Neural cell (in vitro differentiated cells): ENCODE measurements at regions not wholly inside any gene's neighbourhood (a gene's known extent, or its start where the extent isn't known, plus 50 kb on each side); places are given as distances from the start of the nearest gene placed in this dataset.

Experiments used
- H2AFZ ChIP-seq: fragments of 200-600, 300-800 bp; sonication (generic), shearing (Covaris generic); 2 replicates; pipeline ENCODE4 v1.6.0; 2014; ENCODE audit warnings: low read depth, mild to moderate bottlenecking, antibody characterized with exemption, low read length, moderate library complexity
- H3F3A ChIP-seq: fragments of 200-600 bp; shearing (Covaris generic); 2 replicates; pipeline ENCODE4 v1.6.1; 2016; ENCODE audit warnings: mild to moderate bottlenecking, moderate library complexity, mixed read lengths, antibody characterized with exemption, low read length; ENCODE audit not compliant: insufficient read depth, poor library complexity, severe bottlenecking
- H3K27ac ChIP-seq: fragments of 200-600, 300-800 bp; sonication (generic), shearing (Covaris generic); 2 replicates; pipeline ENCODE4 v1.5.1; 2014; ENCODE audit warnings: mild to moderate bottlenecking, low read length, moderate library complexity
- H3K27me3 ChIP-seq: fragments of 300-800, 200-600 bp; sonication (generic), shearing (Covaris generic); 2 replicates; pipeline ENCODE4 v1.6.0; 2014; ENCODE audit warnings: mild to moderate bottlenecking, low read depth, low read length, moderate library complexity; ENCODE audit not compliant: insufficient read depth
- H3K36me3 ChIP-seq: fragments of 300-800, 200-600 bp; sonication (generic), shearing (Covaris generic); 2 replicates; pipeline ENCODE4 v1.5.1; 2014; ENCODE audit warnings: mild to moderate bottlenecking, antibody characterized with exemption, low read length, moderate library complexity; ENCODE audit not compliant: insufficient read depth
- H3K4me2 ChIP-seq: fragments of 300-800, 200-600 bp; sonication (generic), shearing (Covaris generic); 2 replicates; pipeline ENCODE4 v1.6.0; 2014; ENCODE audit warnings: mild to moderate bottlenecking, low read length
- H3K4me3 ChIP-seq: fragments of 300-800, 200-600 bp; sonication (generic), shearing (Covaris generic); 2 replicates; pipeline ENCODE4 v1.5.1; 2014; ENCODE audit warnings: mild to moderate bottlenecking, low read length, moderate library complexity
- H3K79me2 ChIP-seq: fragments of 200-600 bp; shearing (Covaris generic); replicated peaks from 2 replicates; pipeline ENCODE4 v1.6.0; 2014; ENCODE audit warnings: mild to moderate bottlenecking, low read length, moderate library complexity; ENCODE audit not compliant: insufficient read depth
- H3K9ac ChIP-seq: fragments of 300-800, 200-600 bp; sonication (generic), shearing (Covaris generic); 2 replicates; pipeline ENCODE4 v1.6.1; 2016; ENCODE audit warnings: mild to moderate bottlenecking, low read length, mixed read lengths
- H3K9me2 ChIP-seq: fragments of 200-600 bp; shearing (Covaris generic); 2 replicates; pipeline ENCODE4 v1.6.1; 2016; ENCODE audit warnings: mild to moderate bottlenecking, low read length, mixed read lengths; ENCODE audit not compliant: insufficient read depth
- H3K9me3 ChIP-seq: fragments of 200-600, 300-800 bp; sonication (generic), shearing (Covaris generic); 2 replicates; pipeline ENCODE4 v1.6.1; 2016; ENCODE audit warnings: mild to moderate bottlenecking, mixed run types, low read length, moderate library complexity, mixed read lengths
- H4K20me1 ChIP-seq: fragments of 200-600 bp; shearing (Covaris generic); 2 replicates; pipeline ENCODE4 v1.6.1; 2016; ENCODE audit warnings: mild to moderate bottlenecking, mixed run types; ENCODE audit not compliant: insufficient read depth
- EP300 ChIP-seq: fragments of 450-650 bp; conservative IDR thresholded peaks from 2 replicates; pipeline ENCODE4 v1.6.1; 2014; ENCODE audit warnings: antibody characterized with exemption, mild to moderate bottlenecking, moderate library complexity; ENCODE audit not compliant: poor library complexity, severe bottlenecking
- MXI1 ChIP-seq: fragments of 450-650 bp; conservative IDR thresholded peaks from 2 replicates; pipeline ENCODE4 v1.6.1; 2014; ENCODE audit warnings: antibody characterized with exemption, mild to moderate bottlenecking; ENCODE audit not compliant: poor library complexity, severe bottlenecking
- POLR2AphosphoS5 ChIP-seq: IDR thresholded peaks from 2 replicates; pipeline ENCODE4 v1.6.1; 2012
- RAD21 ChIP-seq: fragments of 450-650 bp; conservative IDR thresholded peaks from 2 replicates; pipeline ENCODE4 v1.6.1; 2014; ENCODE audit warnings: antibody characterized with exemption, mild to moderate bottlenecking, moderate library complexity
- REST ChIP-seq: IDR thresholded peaks from 2 replicates; pipeline ENCODE4 v1.6.1; 2012; ENCODE audit warnings: borderline replicate concordance
- SMC3 ChIP-seq: fragments of 450-650 bp; conservative IDR thresholded peaks from 2 replicates; pipeline ENCODE4 v1.6.1; 2014; ENCODE audit warnings: antibody characterized with exemption, mild to moderate bottlenecking, moderate library complexity; ENCODE audit not compliant: poor library complexity
- TF ChIP-seq, protein P1 (sequence below): fragments of 450-650 bp; IDR thresholded peaks from 2 replicates; pipeline ENCODE4 v1.5.1; 2014; ENCODE audit warnings: antibody characterized with exemption, mild to moderate bottlenecking, moderate library complexity; ENCODE audit not compliant: poor library complexity, severe bottlenecking

DNA sequence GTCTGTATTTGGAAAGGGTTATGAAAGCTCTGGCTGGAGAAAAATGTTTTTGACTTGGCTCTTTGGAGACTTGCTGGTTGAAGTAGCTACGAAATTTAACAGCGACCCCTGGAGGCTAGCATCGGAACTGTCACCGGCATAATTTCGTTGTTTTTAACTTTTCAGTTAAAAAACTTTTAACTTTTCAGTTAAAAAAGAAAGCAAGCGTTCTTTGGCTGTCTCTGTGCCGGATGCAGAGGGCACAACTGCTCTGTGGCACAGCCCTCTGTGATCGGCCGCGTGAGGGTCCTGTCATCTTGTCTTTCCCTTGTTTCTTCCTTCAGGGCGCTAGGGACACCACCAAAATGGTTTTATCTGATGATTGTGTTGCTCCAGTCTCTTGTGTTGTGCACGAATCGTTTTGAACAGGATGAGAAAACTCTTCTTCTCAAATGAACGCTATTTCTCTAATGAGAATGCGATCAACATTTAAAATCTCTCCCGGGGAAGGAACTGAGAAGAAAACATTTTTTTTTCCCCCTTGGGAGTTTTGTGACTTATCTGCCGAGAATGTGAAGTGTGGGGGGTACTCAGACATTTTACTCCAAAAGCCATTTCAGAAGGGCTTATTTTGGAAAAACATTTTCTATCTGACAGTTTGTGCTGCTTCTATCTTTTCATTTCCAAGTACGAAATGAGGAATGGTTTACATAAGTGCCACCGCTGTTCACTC is 57.1 kb downstream of the ADCYAP1 start:
- Histone ChIP-seq H3K27ac (no peak overlapping the region), H3K9ac (no peak overlapping the region), H3K79me2 (no peaks in the 10 kb centered on the region), H3K27me3 (no peaks in the 10 kb centered on the region), H2AFZ (no peak overlapping the region), H3K4me2 (no peak overlapping the region), H3K36me3 (no peaks in the 10 kb centered on the region), H3K4me3 (no peak overlapping the region), H4K20me1 (no peaks in the 10 kb centered on the region), H3F3A (no peaks in the 10 kb centered on the region), H3K9me2 (no peaks in the 10 kb centered on the region), H3K9me3 (no peaks in the 10 kb centered on the region)
- TF ChIP-seq, protein P1, sequence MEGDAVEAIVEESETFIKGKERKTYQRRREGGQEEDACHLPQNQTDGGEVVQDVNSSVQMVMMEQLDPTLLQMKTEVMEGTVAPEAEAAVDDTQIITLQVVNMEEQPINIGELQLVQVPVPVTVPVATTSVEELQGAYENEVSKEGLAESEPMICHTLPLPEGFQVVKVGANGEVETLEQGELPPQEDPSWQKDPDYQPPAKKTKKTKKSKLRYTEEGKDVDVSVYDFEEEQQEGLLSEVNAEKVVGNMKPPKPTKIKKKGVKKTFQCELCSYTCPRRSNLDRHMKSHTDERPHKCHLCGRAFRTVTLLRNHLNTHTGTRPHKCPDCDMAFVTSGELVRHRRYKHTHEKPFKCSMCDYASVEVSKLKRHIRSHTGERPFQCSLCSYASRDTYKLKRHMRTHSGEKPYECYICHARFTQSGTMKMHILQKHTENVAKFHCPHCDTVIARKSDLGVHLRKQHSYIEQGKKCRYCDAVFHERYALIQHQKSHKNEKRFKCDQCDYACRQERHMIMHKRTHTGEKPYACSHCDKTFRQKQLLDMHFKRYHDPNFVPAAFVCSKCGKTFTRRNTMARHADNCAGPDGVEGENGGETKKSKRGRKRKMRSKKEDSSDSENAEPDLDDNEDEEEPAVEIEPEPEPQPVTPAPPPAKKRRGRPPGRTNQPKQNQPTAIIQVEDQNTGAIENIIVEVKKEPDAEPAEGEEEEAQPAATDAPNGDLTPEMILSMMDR: peak; percentile 60
- TF ChIP-seq REST (no peak), SMC3 (peak; percentile 44), RAD21 (peak; percentile 19)

DNA sequence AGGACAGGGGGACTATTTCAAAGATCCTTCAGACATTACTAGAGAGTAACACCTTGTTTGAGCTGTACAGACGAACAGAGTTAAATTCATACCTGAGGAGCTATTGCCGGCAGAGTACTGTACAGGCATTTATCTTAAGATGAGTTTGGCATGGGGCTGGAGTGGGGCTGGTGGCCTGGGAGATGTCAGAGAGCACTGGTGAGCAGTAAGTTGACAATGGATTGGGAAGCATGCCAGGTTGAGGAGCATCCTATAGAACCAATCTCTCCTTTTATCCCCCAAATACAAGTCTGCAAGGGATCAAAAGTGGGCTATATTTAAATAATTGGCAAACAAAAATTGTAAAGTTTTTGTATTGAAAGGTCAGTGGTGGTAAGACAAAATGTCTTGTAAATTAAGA is 58.6 kb downstream of the ADCYAP1 start:
- Histone ChIP-seq H3K79me2 (no peaks in the 10 kb centered on the region), H3K27ac (no peak overlapping the region), H3K36me3 (no peaks in the 10 kb centered on the region), H3K4me2 (no peak overlapping the region), H2AFZ (no peak overlapping the region), H3K4me3 (no peak overlapping the region), H3K9ac (no peak overlapping the region), H3K9me2 (no peaks in the 10 kb centered on the region), H3K9me3 (no peaks in the 10 kb centered on the region), H3K27me3 (no peaks in the 10 kb centered on the region), H4K20me1 (no peaks in the 10 kb centered on the region), H3F3A (no peaks in the 10 kb centered on the region)
- TF ChIP-seq, protein P1: no peak
- no peak for TF ChIP-seq RAD21
- TF ChIP-seq MXI1: no peak
- no peak for TF ChIP-seq EP300
- no peak for TF ChIP-seq POLR2AphosphoS5
